ENCODE measurements at regions not wholly inside any gene's neighbourhood (a gene's known extent, or its start where the extent isn't known, plus 50 kb on each side); places are given as distances from the start of the nearest gene placed in this dataset.

DNA sequence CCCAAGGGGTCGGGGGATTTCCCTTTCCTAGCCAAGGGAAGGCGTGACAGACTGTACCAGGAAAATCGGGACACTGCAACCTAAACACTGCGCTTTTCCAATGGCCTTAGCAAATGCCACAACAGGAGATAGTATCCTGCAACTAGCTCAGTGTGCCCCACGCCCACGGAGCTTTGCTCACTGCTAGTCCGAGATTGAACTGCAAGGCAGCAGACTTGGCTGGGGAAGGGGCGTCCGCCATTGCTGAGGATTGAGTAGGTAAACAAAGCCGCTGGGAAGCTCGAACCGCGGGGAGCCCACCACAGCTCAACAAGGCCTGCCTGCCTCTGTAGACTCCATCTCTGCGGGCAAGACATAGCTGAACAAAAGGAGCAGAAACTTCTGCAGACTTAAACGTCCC, 72.3 kb upstream of the THRB start:
- TF ChIP-seq, protein P1, sequence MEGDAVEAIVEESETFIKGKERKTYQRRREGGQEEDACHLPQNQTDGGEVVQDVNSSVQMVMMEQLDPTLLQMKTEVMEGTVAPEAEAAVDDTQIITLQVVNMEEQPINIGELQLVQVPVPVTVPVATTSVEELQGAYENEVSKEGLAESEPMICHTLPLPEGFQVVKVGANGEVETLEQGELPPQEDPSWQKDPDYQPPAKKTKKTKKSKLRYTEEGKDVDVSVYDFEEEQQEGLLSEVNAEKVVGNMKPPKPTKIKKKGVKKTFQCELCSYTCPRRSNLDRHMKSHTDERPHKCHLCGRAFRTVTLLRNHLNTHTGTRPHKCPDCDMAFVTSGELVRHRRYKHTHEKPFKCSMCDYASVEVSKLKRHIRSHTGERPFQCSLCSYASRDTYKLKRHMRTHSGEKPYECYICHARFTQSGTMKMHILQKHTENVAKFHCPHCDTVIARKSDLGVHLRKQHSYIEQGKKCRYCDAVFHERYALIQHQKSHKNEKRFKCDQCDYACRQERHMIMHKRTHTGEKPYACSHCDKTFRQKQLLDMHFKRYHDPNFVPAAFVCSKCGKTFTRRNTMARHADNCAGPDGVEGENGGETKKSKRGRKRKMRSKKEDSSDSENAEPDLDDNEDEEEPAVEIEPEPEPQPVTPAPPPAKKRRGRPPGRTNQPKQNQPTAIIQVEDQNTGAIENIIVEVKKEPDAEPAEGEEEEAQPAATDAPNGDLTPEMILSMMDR (IDR thresholded peaks at IDR 0.05): no peak
- no peak for TF ChIP-seq POLR2A (IDR thresholded peaks at IDR 0.05)

All from right lobe of liver (tissue), 4 donors.